Liver (tissue), 7 donors: ENCODE measurements at regions not wholly inside any gene's neighbourhood (a gene's known extent, or its start where the extent isn't known, plus 50 kb on each side); places are given as distances from the start of the nearest gene placed in this dataset.

Source experiments
- DNase-seq: peaks from one replicate; pipeline ENCODE4 v3.0.0-alpha.2; 2017; ENCODE audit warnings: low spot score
- H3K27ac ChIP-seq, 2 donors: one replicate each; pipeline ENCODE4 v1.7.0; 2013; ENCODE audit warnings: inconsistent platforms in 2 of 2, low read length in 2 of 2, control low read depth in 1 of 2, low read depth in 1 of 2, mild to moderate bottlenecking in 1 of 2
- H3K27me3 ChIP-seq, 4 donors: one replicate each; pipeline versions ENCODE4 v1.6.1 to v1.7.0; 2013; ENCODE audit warnings: low read length in 3 of 4, inconsistent platforms in 1 of 4, mild to moderate bottlenecking in 1 of 4, moderate library complexity in 1 of 4; ENCODE audit not compliant: control insufficient read depth in 4 of 4, insufficient read depth in 4 of 4
- H3K36me3 ChIP-seq, 4 donors: one replicate each; pipeline versions ENCODE4 v1.6.1 to v1.7.0; 2013; ENCODE audit warnings: low read length in 3 of 4, mild to moderate bottlenecking in 3 of 4, low read depth in 1 of 4, moderate library complexity in 1 of 4; ENCODE audit not compliant: control insufficient read depth in 4 of 4, insufficient read depth in 3 of 4
- H3K4me1 ChIP-seq, 4 donors: one replicate each; pipeline versions ENCODE4 v1.6.1 to v1.7.0; 2013; ENCODE audit warnings: low read length in 3 of 4, mild to moderate bottlenecking in 3 of 4, moderate library complexity in 1 of 4; ENCODE audit not compliant: control insufficient read depth in 4 of 4, insufficient read depth in 4 of 4
- H3K4me3 ChIP-seq, 3 donors: one replicate each; pipeline versions ENCODE4 v1.6.1 to v1.7.0; 2013; ENCODE audit warnings: low read length in 3 of 3, control low read depth in 1 of 3, low read depth in 1 of 3, mild to moderate bottlenecking in 1 of 3
- H3K9ac ChIP-seq, 2 donors: one replicate each; pipeline ENCODE4 v1.7.0; 2013; ENCODE audit warnings: low read length in 2 of 2, mild to moderate bottlenecking in 2 of 2, moderate library complexity in 2 of 2, control low read depth in 1 of 2, low read depth in 1 of 2
- H3K9me3 ChIP-seq, 4 donors: one replicate each; pipeline versions ENCODE4 v1.6.1 to v1.7.0; 2013; ENCODE audit warnings: low read length in 3 of 4; ENCODE audit not compliant: control insufficient read depth in 4 of 4
- EGR1 ChIP-seq, 2 donors: IDR thresholded peaks; 2 replicates each; pipeline ENCODE4 v1.6.1; 2016 to 2018; ENCODE audit warnings: antibody characterized with exemption in 2 of 2, low read depth in 2 of 2
- FOXA1 ChIP-seq: IDR thresholded peaks from 2 replicates; pipeline ENCODE4 v1.6.1; 2016; ENCODE audit warnings: antibody characterized with exemption
- FOXA2 ChIP-seq: IDR thresholded peaks from 2 replicates; pipeline ENCODE4 v1.6.1; 2016; ENCODE audit warnings: antibody characterized with exemption
- GABPA ChIP-seq, 2 donors: IDR thresholded peaks in 1 of 2; conservative IDR thresholded peaks in 1 of 2; 2 replicates each; pipeline ENCODE4 v1.6.1; 2016; ENCODE audit warnings: antibody characterized with exemption in 2 of 2, mild to moderate bottlenecking in 1 of 2, moderate library complexity in 1 of 2
- HNF4A ChIP-seq, 2 donors: conservative IDR thresholded peaks; 2 replicates each; pipeline ENCODE4 v1.6.1; 2016; ENCODE audit warnings: antibody characterized with exemption in 2 of 2, mild to moderate bottlenecking in 2 of 2
- HNF4G ChIP-seq: IDR thresholded peaks from 2 replicates; pipeline ENCODE4 v1.6.1; 2016; ENCODE audit warnings: antibody characterized with exemption
- JUND ChIP-seq, 2 donors: IDR thresholded peaks; 2 replicates each; pipeline ENCODE4 v1.6.1; 2016; ENCODE audit warnings: antibody characterized with exemption in 2 of 2
- RAD21 ChIP-seq, 2 donors: IDR thresholded peaks; 2 replicates each; pipeline ENCODE4 v1.6.1; 2016; ENCODE audit warnings: antibody characterized with exemption in 2 of 2, mild to moderate bottlenecking in 2 of 2
- RXRA ChIP-seq, 2 donors: IDR thresholded peaks; 2 replicates each; pipeline ENCODE4 v1.6.1; 2017 to 2018; ENCODE audit warnings: antibody characterized with exemption in 2 of 2, mild to moderate bottlenecking in 1 of 2
- SP1 ChIP-seq: IDR thresholded peaks from 2 replicates; pipeline ENCODE4 v1.6.1; 2018; ENCODE audit warnings: antibody characterized with exemption, mild to moderate bottlenecking
- TAF1 ChIP-seq: conservative IDR thresholded peaks from 2 replicates; pipeline ENCODE4 v1.6.1; 2016; ENCODE audit warnings: antibody characterized with exemption, mild to moderate bottlenecking
- WGBS: extraction: QIAGEN DNeasy Blood & Tissue Kit; methylation state at CpG from one replicate; pipeline ENCODE4 v1.1.7; 2013; 5-methylcytosine and 5-hydroxymethylcytosine counted together
- TF ChIP-seq, protein P1 (sequence below): IDR thresholded peaks from 2 replicates; pipeline ENCODE4 v1.6.1; 2016; ENCODE audit warnings: antibody characterized with exemption, mild to moderate bottlenecking
- TF ChIP-seq, protein P2 (sequence below): IDR thresholded peaks from 2 replicates; pipeline ENCODE4 v1.6.1; 2016; ENCODE audit warnings: antibody characterized with exemption
- TF ChIP-seq, protein P3 (sequence below): IDR thresholded peaks from 2 replicates; pipeline ENCODE4 v1.6.1; 2016; ENCODE audit warnings: antibody characterized with exemption
- TF ChIP-seq, protein P4 (sequence below): IDR thresholded peaks from 2 replicates; pipeline ENCODE4 v1.6.1; 2016; ENCODE audit warnings: antibody characterized with exemption
- donor health status: healthy.
- donor health status: healthy.
- donor health status: healthy.
- donor health status: healthy.

DNA sequence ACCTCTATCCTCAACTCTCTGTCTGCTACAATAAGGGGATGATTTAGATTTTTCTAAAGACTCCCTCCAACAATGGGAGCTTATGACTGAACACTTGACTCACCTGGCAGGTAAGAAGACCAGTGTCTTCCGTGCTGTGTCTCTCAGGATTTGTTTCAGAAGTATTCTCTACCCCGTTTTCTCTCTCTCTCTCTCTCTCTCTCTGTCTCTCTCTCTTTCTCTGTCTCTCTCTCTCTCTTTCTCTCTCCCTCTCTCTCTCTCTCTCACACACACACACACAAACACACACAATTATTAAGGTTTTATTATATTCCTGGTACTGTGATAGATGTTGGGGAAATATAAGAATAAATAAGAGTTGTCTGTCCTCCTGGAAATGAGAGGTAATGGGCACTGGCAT is 263.9 kb downstream of the TOX3 start (continued):
- TF ChIP-seq, protein P1, sequence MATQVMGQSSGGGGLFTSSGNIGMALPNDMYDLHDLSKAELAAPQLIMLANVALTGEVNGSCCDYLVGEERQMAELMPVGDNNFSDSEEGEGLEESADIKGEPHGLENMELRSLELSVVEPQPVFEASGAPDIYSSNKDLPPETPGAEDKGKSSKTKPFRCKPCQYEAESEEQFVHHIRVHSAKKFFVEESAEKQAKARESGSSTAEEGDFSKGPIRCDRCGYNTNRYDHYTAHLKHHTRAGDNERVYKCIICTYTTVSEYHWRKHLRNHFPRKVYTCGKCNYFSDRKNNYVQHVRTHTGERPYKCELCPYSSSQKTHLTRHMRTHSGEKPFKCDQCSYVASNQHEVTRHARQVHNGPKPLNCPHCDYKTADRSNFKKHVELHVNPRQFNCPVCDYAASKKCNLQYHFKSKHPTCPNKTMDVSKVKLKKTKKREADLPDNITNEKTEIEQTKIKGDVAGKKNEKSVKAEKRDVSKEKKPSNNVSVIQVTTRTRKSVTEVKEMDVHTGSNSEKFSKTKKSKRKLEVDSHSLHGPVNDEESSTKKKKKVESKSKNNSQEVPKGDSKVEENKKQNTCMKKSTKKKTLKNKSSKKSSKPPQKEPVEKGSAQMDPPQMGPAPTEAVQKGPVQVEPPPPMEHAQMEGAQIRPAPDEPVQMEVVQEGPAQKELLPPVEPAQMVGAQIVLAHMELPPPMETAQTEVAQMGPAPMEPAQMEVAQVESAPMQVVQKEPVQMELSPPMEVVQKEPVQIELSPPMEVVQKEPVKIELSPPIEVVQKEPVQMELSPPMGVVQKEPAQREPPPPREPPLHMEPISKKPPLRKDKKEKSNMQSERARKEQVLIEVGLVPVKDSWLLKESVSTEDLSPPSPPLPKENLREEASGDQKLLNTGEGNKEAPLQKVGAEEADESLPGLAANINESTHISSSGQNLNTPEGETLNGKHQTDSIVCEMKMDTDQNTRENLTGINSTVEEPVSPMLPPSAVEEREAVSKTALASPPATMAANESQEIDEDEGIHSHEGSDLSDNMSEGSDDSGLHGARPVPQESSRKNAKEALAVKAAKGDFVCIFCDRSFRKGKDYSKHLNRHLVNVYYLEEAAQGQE = no peak
- TF ChIP-seq FOXA1 (no peak), SP1 (no peak), FOXA2 (no peak), GABPA (IDR thresholded peaks at IDR 0.05 in 1 of 2, conservative IDR thresholded peaks at IDR 0.05 in 1 of 2) (no peak), RXRA (IDR thresholded peaks at IDR 0.05) (no peak), RAD21 (IDR thresholded peaks at IDR 0.05) (no peak), EGR1 (IDR thresholded peaks at IDR 0.05; ENCODE audit: low read depth in 2 of 2) (no peak), HNF4A (conservative IDR thresholded peaks at IDR 0.05) (no peak)
- TF ChIP-seq, protein P2, sequence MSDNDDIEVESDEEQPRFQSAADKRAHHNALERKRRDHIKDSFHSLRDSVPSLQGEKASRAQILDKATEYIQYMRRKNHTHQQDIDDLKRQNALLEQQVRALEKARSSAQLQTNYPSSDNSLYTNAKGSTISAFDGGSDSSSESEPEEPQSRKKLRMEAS = no peak

DNA sequence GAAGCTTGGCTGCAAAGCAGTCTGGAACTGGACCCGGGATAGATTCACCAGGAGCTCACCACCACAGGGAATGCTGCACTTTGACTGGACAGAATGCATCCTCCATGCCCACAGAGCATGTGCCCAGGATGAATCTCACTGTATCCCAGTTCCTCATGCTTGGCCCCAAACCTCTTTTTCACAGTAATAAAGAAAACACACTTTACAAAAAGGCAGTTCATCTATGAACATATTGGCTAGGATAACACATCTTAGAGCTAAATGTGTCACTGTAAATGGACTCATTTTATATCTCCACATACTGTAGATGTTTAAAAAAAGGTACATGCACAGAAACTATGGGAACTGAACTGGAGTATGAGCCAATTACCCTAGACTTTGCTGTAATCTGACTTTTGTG is 266.9 kb downstream of the TOX3 start:
- no peaks in the 10 kb centered on the region for H3K27me3 ChIP-seq
- no peak overlapping the region for H3K4me3 ChIP-seq
- 85% methylated on average over 1 of the region's 1 CpG for WGBS
- no peak overlapping the region for H3K27ac ChIP-seq
- no peaks in the 10 kb centered on the region for H3K4me1 ChIP-seq
- no peak overlapping the region for H3K9ac ChIP-seq
- H3K36me3 ChIP-seq = no peaks in the 10 kb centered on the region
- no peak for DNase-seq
- no peaks in the 10 kb centered on the region for H3K9me3 ChIP-seq
- TF ChIP-seq, protein P2 = no peak
- TF ChIP-seq SP1 (no peak), TAF1 (no peak), JUND (IDR thresholded peaks at IDR 0.05) (no peak), HNF4G (no peak), FOXA2 (no peak), RAD21 (IDR thresholded peaks at IDR 0.05) (no peak), RXRA (IDR thresholded peaks at IDR 0.05) (no peak)
- TF ChIP-seq, protein P3, sequence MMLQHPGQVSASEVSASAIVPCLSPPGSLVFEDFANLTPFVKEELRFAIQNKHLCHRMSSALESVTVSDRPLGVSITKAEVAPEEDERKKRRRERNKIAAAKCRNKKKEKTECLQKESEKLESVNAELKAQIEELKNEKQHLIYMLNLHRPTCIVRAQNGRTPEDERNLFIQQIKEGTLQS = no peak
- TF ChIP-seq, protein P1 = no peak
- TF ChIP-seq, protein P4, sequence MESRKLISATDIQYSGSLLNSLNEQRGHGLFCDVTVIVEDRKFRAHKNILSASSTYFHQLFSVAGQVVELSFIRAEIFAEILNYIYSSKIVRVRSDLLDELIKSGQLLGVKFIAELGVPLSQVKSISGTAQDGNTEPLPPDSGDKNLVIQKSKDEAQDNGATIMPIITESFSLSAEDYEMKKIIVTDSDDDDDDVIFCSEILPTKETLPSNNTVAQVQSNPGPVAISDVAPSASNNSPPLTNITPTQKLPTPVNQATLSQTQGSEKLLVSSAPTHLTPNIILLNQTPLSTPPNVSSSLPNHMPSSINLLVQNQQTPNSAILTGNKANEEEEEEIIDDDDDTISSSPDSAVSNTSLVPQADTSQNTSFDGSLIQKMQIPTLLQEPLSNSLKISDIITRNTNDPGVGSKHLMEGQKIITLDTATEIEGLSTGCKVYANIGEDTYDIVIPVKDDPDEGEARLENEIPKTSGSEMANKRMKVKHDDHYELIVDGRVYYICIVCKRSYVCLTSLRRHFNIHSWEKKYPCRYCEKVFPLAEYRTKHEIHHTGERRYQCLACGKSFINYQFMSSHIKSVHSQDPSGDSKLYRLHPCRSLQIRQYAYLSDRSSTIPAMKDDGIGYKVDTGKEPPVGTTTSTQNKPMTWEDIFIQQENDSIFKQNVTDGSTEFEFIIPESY = no peak
